ENCODE measurements at regions not wholly inside any gene's neighbourhood (a gene's known extent, or its start where the extent isn't known, plus 50 kb on each side); places are given as distances from the start of the nearest gene placed in this dataset.

GRCh38 chr12:28954333-28954732 lies 194.7 kb upstream of the FAR2 start:
- ATAC-seq, result no peak
- intact Hi-C loops (cut with micrococcal nuclease; ENCODE audit: unreplicated experiment) (no loop called here), in situ Hi-C loops (cut with MboI) (no loop called here)
- SMC1A ChIA-PET (ENCODE audit: uncharacterized antibody, unreplicated experiment), result interaction anchor here (0.8 kb wide), 1 partner anchor 213 kb away, joined by 3 read pairs; no protein-coding TSS in a partner anchor
- DNase-seq (ENCODE audit: low read depth, low spot score), result no peak
- H3K36me3 ChIP-seq (ENCODE audit: control insufficient read depth in 2 of 2, insufficient read depth in 2 of 2, low read length in 1 of 2), result no peaks in the 10 kb centered on the region
- BruUV-seq (replicated peaks), result no TSS peak
- no peak for TF ChIP-seq CEBPB (IDR thresholded peaks at IDR 0.05; ENCODE audit: borderline replicate concordance in 1 of 2, low read depth in 2 of 2, low read length in 2 of 2)
- no peak for TF ChIP-seq IKZF1 (conservative IDR thresholded peaks at IDR 0.05)
- no peak for TF ChIP-seq TCF7 (IDR thresholded peaks at IDR 0.05; ENCODE audit: borderline replicate concordance)
- FAIRE-seq, result no peak
- H3K9ac ChIP-seq (ENCODE audit: control insufficient read depth, insufficient read depth, low read length), result no peak overlapping the region
- H3K4me3 ChIP-seq, result no peak overlapping the region
- no peaks in the 10 kb centered on the region for H3K4me1 ChIP-seq (ENCODE audit: control insufficient read depth, insufficient read depth, low read length)
- CTCF ChIA-PET, result interaction anchor here (0.6 kb wide), 2 partner anchors 149 to 367 kb away, joined by 3 to 4 read pairs; no protein-coding TSS in a partner anchor
- no peak overlapping the region for H3K4me2 ChIP-seq (ENCODE audit: control insufficient read depth, insufficient read depth)
- H3K27ac ChIP-seq (ENCODE audit: control insufficient read depth, insufficient read depth), result no peak overlapping the region
- RAD21 ChIA-PET (ENCODE audit: unreplicated experiment), result no interaction called here
- POLR2A ChIA-PET, result no interaction called here
- H3K9me3 ChIP-seq (replicated peaks; ENCODE audit: control insufficient read depth, insufficient read depth, low read length), result no peaks in the 10 kb centered on the region
- no peak overlapping the region for H2AFZ ChIP-seq (ENCODE audit: control insufficient read depth, low read depth, low read length)
- H3K27me3 ChIP-seq (replicated peaks in 1 of 2; ENCODE audit: control insufficient read depth in 2 of 2, insufficient read depth in 2 of 2, low read length in 1 of 2), result no peaks in the 10 kb centered on the region
- H3K79me2 ChIP-seq (ENCODE audit: control insufficient read depth, insufficient read depth, low read length), result no peaks in the 10 kb centered on the region
- no peaks in the 10 kb centered on the region for H4K20me1 ChIP-seq (ENCODE audit: control insufficient read depth, insufficient read depth)

GRCh38 chr12:28955491-28955890 lies 193.6 kb upstream of the FAR2 start:
- ChIA-PET POLR2A (no interaction called here), RAD21 (ENCODE audit: unreplicated experiment) (no interaction called here), CTCF (no interaction called here), SMC1A (ENCODE audit: uncharacterized antibody, unreplicated experiment) (interaction anchor here (1.0 kb wide), 1 partner anchor 213 kb away, joined by 3 read pairs; no protein-coding TSS in a partner anchor)
- no peaks in the 10 kb centered on the region for H4K20me1 ChIP-seq (ENCODE audit: control insufficient read depth, insufficient read depth)
- H3K9me3 ChIP-seq (replicated peaks; ENCODE audit: control insufficient read depth, insufficient read depth, low read length), result no peaks in the 10 kb centered on the region
- FAIRE-seq, result no peak
- no peaks in the 10 kb centered on the region for H3K27me3 ChIP-seq (replicated peaks in 1 of 2; ENCODE audit: control insufficient read depth in 2 of 2, insufficient read depth in 2 of 2, low read length in 1 of 2)
- WGBS (ENCODE audit: insufficient coverage, insufficient replicate concordance, low lambda C conversion rate, missing lambda C conversion rate), result 19% methylated on average over 2 of the region's 2 CpGs
- H3K36me3 ChIP-seq (ENCODE audit: control insufficient read depth in 2 of 2, insufficient read depth in 2 of 2, low read length in 1 of 2), result no peaks in the 10 kb centered on the region
- H3K27ac ChIP-seq (ENCODE audit: control insufficient read depth, insufficient read depth), result no peak overlapping the region
- in situ Hi-C loops (cut with MboI) (no loop called here), intact Hi-C loops (cut with micrococcal nuclease; ENCODE audit: unreplicated experiment) (no loop called here)
- DNase-seq (ENCODE audit: low read depth, low spot score), result no peak
- no peaks in the 10 kb centered on the region for H3K79me2 ChIP-seq (ENCODE audit: control insufficient read depth, insufficient read depth, low read length)
- H3K4me1 ChIP-seq (ENCODE audit: control insufficient read depth, insufficient read depth, low read length), result no peaks in the 10 kb centered on the region
- no TSS peak for BruUV-seq (replicated peaks)
- H3K9ac ChIP-seq (ENCODE audit: control insufficient read depth, insufficient read depth, low read length), result no peak overlapping the region
- no peak overlapping the region for H3K4me2 ChIP-seq (ENCODE audit: control insufficient read depth, insufficient read depth)
- H3K4me3 ChIP-seq, result no peak overlapping the region
- no peak for ATAC-seq
- H2AFZ ChIP-seq (ENCODE audit: control insufficient read depth, low read depth, low read length), result no peak overlapping the region
- TF ChIP-seq KLF5 (IDR thresholded peaks at IDR 0.05; ENCODE audit: partially characterized antibody), result no peak
- no peak for TF ChIP-seq IRF5 (IDR thresholded peaks at IDR 0.05; ENCODE audit: borderline replicate concordance)
- no peak for TF ChIP-seq GABPA (IDR thresholded peaks at IDR 0.05; ENCODE audit: low read depth)
- no peak for TF ChIP-seq MEF2B (IDR thresholded peaks at IDR 0.05; ENCODE audit: partially characterized antibody, poor library complexity, severe bottlenecking)
- TF ChIP-seq ZBTB40 (IDR thresholded peaks at IDR 0.05; ENCODE audit: borderline replicate concordance), result no peak
- no peak for TF ChIP-seq CBX3 (IDR thresholded peaks at IDR 0.05; ENCODE audit: borderline replicate concordance, low read depth)
- TF ChIP-seq STAT1 (conservative IDR thresholded peaks at IDR 0.05), result no peak
- no peak for TF ChIP-seq SMAD5 (IDR thresholded peaks at IDR 0.05; ENCODE audit: low read depth)
- no peak for TF ChIP-seq NFXL1 (IDR thresholded peaks at IDR 0.05; ENCODE audit: borderline replicate concordance)
- no peak for TF ChIP-seq MYB (IDR thresholded peaks at IDR 0.05; ENCODE audit: borderline replicate concordance, low read depth, low read length)
- TF ChIP-seq NRF1 (conservative IDR thresholded peaks at IDR 0.05; ENCODE audit: low read depth, low read length), result no peak
- no peak for TF ChIP-seq ASH2L (IDR thresholded peaks at IDR 0.05; ENCODE audit: borderline replicate concordance, low read depth)
